Ishikawa (cell line): ENCODE measurements at regions not wholly inside any gene's neighbourhood (a gene's known extent, or its start where the extent isn't known, plus 50 kb on each side); places are given as distances from the start of the nearest gene placed in this dataset.

Experiments used
- CEBPB ChIP-seq: IDR thresholded peaks from 2 replicates; pipeline ENCODE4 v1.6.1; 2012
- EGR1 ChIP-seq: IDR thresholded peaks from 2 replicates; pipeline ENCODE4 v1.6.1; 2012
- EP300 ChIP-seq: IDR thresholded peaks from 2 replicates; pipeline ENCODE4 v1.6.1; 2012; ENCODE audit warnings: borderline replicate concordance
- FOXM1 ChIP-seq: IDR thresholded peaks from 2 replicates; pipeline ENCODE4 v1.6.1; 2012; ENCODE audit warnings: low read depth, borderline replicate concordance
- NFIC ChIP-seq: IDR thresholded peaks from 2 replicates; pipeline ENCODE4 v1.6.1; 2012
- RAD21 ChIP-seq: IDR thresholded peaks from 2 replicates; pipeline ENCODE4 v1.6.1; 2012; ENCODE audit warnings: low read depth
- TAF1 ChIP-seq: IDR thresholded peaks from 2 replicates; pipeline ENCODE4 v1.6.1; 2012; ENCODE audit warnings: low read depth, mild to moderate bottlenecking
- TEAD4 ChIP-seq: IDR thresholded peaks from 2 replicates; pipeline ENCODE4 v1.6.1; 2012
- TF ChIP-seq, protein P1 (sequence below): IDR thresholded peaks from 2 replicates; pipeline ENCODE4 v1.6.1; 2012
- TF ChIP-seq, protein P2 (sequence below): IDR thresholded peaks from 2 replicates; pipeline ENCODE4 v1.6.1; 2012; ENCODE audit warnings: low read depth, mild to moderate bottlenecking

- TF ChIP-seq CEBPB = no peak
- TF ChIP-seq TAF1 = no peak
- TF ChIP-seq, protein P1, sequence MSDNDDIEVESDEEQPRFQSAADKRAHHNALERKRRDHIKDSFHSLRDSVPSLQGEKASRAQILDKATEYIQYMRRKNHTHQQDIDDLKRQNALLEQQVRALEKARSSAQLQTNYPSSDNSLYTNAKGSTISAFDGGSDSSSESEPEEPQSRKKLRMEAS = no peak
- TF ChIP-seq NFIC = no peak
- no peak for TF ChIP-seq RAD21
- TF ChIP-seq, protein P2, sequence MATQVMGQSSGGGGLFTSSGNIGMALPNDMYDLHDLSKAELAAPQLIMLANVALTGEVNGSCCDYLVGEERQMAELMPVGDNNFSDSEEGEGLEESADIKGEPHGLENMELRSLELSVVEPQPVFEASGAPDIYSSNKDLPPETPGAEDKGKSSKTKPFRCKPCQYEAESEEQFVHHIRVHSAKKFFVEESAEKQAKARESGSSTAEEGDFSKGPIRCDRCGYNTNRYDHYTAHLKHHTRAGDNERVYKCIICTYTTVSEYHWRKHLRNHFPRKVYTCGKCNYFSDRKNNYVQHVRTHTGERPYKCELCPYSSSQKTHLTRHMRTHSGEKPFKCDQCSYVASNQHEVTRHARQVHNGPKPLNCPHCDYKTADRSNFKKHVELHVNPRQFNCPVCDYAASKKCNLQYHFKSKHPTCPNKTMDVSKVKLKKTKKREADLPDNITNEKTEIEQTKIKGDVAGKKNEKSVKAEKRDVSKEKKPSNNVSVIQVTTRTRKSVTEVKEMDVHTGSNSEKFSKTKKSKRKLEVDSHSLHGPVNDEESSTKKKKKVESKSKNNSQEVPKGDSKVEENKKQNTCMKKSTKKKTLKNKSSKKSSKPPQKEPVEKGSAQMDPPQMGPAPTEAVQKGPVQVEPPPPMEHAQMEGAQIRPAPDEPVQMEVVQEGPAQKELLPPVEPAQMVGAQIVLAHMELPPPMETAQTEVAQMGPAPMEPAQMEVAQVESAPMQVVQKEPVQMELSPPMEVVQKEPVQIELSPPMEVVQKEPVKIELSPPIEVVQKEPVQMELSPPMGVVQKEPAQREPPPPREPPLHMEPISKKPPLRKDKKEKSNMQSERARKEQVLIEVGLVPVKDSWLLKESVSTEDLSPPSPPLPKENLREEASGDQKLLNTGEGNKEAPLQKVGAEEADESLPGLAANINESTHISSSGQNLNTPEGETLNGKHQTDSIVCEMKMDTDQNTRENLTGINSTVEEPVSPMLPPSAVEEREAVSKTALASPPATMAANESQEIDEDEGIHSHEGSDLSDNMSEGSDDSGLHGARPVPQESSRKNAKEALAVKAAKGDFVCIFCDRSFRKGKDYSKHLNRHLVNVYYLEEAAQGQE = no peak
- no peak for TF ChIP-seq EP300
- TF ChIP-seq EGR1 = no peak
- TF ChIP-seq TEAD4 = no peak
- no peak for TF ChIP-seq FOXM1
These were observed 425.0 kb upstream of the GRM7 start for GRCh38 chr3:6435951-6436350.
